Spleen (tissue), 7 donors: ENCODE measurements at regions not wholly inside any gene's neighbourhood (a gene's known extent, or its start where the extent isn't known, plus 50 kb on each side); places are given as distances from the start of the nearest gene placed in this dataset.

ENCODE experiments used
- POLR2A ChIP-seq, 3 donors: fragments of 450-650 bp; IDR thresholded peaks; one replicate each; pipeline ENCODE4 v1.5.1; 2017; ENCODE audit warnings: antibody characterized with exemption in 3 of 3, mild to moderate bottlenecking in 1 of 3
- TF ChIP-seq, protein P1 (sequence below), 11 experiments: fragments of 200-600 bp in 7 of 11; fragments of 450-650 bp in 4 of 11; sonication (generic) in 4 of 11; IDR thresholded peaks in 8 of 11; conservative IDR thresholded peaks in 3 of 11; 1 replicate in 7 of 11; 2 replicates in 4 of 11; pipeline versions ENCODE4 v1.4.0 to v1.8.0; 2016 to 2021; ENCODE audit warnings: antibody characterized with exemption in 11 of 11, inconsistent platforms in 4 of 11, mild to moderate bottlenecking in 1 of 11
- donor health status: DM: no; HTN: no; CAD: no; lungs with moderate emphysema.
- donor health status: DM: no; HTN: no; CAD: no.
- donor health status: DM: no; HTN: no; CAD: no.

DNA sequence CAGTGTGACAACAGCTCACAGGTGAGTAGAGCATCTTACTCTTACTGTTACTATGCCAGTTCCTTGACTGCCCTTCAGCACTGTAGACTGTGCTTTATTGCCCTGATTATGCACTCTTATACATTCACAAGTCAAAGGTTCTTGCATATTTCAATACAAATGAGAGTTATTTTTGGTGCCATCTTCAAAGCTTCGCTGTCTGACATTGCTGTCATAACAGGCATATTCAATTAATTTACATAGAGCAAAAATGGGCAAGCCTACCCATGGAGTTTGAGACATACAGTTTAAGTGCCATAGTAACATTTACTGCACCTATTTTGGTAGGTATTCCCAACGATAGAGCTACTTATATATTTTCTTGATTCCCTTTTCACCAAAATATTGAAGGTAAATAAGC, 107.5 kb upstream of the CNTN1 start:
- TF ChIP-seq, protein P1, sequence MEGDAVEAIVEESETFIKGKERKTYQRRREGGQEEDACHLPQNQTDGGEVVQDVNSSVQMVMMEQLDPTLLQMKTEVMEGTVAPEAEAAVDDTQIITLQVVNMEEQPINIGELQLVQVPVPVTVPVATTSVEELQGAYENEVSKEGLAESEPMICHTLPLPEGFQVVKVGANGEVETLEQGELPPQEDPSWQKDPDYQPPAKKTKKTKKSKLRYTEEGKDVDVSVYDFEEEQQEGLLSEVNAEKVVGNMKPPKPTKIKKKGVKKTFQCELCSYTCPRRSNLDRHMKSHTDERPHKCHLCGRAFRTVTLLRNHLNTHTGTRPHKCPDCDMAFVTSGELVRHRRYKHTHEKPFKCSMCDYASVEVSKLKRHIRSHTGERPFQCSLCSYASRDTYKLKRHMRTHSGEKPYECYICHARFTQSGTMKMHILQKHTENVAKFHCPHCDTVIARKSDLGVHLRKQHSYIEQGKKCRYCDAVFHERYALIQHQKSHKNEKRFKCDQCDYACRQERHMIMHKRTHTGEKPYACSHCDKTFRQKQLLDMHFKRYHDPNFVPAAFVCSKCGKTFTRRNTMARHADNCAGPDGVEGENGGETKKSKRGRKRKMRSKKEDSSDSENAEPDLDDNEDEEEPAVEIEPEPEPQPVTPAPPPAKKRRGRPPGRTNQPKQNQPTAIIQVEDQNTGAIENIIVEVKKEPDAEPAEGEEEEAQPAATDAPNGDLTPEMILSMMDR (IDR thresholded peaks at IDR 0.05 in 8 of 11, conservative IDR thresholded peaks at IDR 0.05 in 3 of 11), result no peak
- TF ChIP-seq POLR2A (IDR thresholded peaks at IDR 0.05), result no peak
